Fibroblast of upper back skin (primary cell): ENCODE measurements at regions not wholly inside any gene's neighbourhood (a gene's known extent, or its start where the extent isn't known, plus 50 kb on each side); places are given as distances from the start of the nearest gene placed in this dataset.
"Not testable (repeated sequence)": the region's sequence is repeated elsewhere in the genome, so short reads cannot be mapped to it uniquely, and the experiment has no call there.

Experiments
- DNase-seq: peaks from one replicate; pipeline ENCODE4 v3.0.0-alpha.2; 2013

DNA sequence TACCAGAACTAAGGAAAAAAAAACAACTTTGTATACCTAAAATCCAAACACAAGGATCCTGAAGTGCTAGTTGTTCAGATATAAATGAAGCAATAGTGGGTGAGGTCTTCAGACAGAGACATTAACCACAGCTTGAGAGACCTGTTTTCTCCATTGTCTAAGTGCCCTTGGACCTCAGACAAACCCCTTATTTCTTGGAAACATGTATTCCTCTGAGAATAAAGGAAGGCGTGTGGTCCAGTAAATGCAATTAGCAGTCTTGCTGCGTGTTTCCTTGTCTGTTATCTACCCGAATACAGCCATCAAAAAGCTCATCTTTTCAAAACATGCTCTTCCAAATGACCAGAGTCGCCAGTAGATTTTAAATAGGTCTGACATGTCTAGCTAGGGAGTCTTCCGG, 291.1 kb upstream of the NFIA start:
- DNase-seq, result no peak

DNA sequence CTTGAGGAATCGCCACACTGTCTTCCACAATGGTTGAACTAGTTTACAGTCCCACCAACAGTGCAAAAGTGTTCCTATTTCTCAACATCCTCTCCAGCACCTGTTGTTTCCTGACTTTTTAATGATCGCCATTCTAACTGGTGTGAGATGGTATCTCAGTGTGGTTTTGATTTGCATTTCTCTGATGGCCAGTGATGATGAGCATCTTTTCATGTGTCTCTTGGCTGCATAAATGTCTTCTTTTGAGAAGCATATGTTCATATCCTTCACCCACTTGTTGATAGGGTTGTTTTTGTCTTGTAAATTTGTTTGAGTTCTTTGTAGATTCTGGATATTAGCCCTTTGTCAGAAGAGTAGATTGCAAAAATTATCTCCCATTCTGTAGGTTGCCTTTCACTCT, 309.3 kb upstream of the NFIA start:
- not testable (repeated sequence) for DNase-seq

DNA sequence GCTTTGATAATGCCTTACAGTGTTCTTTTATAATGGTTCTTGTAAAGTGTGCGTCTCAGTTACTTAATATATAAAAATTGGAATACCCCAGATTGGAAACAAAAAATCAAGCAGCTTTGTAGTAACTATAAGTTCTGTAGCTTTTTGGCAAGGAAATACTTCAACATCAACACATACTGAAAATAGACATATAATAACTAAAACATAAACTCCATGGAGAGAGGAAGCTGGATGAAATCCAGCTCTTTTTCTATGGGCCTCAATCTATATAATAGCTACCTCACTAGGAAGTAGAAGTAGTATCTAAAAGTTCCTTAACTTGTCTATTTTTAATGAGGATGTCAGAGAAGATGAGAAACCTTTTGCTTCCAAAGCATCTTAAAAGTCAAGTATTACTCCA, 313.3 kb upstream of the NFIA start:
- no peak for DNase-seq

DNA sequence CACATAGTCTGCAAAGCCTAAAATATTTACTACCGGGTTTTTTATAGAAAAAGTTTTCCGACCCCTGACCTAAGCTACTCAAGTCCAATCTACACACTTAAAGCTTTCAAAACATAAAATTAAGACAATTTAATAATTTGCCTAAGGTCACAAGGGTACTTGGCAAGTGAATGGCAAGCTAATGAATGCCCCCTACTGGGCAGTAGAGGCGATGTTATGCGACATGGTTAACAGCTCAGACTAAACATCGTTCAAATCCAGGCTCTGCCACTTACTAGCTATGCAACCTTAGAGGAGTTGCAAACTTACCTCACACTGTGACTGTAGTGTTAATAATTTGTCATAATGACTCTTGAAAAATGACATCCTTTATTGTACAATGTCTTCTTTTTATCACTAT, 317.2 kb upstream of the NFIA start:
- DNase-seq, result peak; percentile 11

DNA sequence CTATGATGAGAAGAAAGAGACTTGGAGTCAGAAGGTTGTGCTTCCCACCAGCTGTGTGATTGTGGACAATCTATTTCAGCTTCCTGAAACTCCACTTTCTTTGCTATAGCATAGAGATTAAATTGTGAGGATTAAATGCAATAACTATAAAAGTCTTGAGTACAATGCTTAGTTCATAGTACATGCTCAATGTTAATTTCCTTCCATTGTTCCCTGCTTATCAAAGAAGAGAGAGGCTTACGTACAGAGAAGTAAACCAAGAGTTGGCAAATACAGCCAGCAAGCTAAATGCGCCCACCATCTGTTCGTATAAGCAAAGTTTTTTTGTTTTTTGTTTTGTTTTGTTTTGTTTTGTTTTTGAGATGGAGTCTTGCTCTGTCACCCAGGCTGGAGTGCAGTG, 317.9 kb upstream of the NFIA start:
- no peak for DNase-seq

DNA sequence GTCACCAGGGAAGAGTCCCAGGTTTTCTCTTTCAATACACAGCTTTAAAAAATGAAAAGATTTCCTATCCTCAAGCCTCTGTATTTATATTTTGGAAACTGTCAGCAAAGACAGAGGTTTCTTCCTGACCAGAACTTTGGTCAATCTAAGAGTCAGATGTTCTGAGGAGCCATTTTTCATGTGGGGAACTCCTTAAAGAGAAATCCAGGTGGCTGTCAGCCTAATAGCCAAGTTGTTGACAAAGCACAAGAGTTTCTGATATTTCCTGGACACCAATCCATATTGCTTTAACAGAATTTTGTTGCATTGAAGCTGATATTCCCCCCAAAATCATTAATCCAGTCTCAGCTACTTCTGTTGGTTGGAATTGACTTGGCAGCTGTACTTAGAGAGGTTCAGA, 318.6 kb upstream of the NFIA start:
- no peak for DNase-seq

DNA sequence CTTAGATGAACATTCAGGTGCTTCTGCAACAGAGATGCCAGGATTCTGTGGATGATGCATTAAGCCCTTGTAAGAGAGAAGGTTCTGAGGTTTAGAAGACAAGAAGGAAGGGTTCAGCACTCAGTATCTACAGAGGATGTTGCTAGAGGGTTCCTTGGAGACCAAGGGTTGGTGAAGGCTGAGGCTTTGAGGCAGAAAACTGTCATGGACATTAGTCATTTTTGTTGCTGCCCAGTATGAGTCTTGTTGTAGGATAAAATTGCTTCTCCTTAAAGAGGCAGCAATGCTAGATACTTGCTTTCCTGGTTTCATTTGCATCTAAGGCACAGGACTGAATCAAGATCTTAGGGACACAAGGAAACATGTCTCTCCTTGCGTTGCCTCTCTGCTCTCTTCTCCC, 319.4 kb upstream of the NFIA start:
- peak; percentile 4 for DNase-seq

DNA sequence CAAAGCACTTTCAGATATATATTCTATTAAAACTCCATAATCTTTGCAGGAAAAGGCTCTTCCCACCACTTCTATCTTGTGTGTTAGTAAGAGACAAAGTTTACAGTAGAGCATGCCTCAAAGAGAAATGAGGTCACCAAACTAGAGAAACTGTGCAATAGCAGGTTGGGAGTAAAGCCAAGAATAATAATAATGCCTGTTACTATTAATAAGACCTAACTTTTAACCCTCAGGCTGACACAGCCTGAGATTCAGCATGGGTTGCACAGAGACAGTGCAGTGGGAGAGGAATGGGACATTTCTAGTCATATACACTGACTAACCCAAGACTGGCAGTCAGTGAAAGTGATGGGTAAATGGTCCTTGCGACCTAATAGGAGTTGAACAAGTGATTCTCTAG, 320.2 kb upstream of the NFIA start:
- peak; percentile 58 for DNase-seq

DNA sequence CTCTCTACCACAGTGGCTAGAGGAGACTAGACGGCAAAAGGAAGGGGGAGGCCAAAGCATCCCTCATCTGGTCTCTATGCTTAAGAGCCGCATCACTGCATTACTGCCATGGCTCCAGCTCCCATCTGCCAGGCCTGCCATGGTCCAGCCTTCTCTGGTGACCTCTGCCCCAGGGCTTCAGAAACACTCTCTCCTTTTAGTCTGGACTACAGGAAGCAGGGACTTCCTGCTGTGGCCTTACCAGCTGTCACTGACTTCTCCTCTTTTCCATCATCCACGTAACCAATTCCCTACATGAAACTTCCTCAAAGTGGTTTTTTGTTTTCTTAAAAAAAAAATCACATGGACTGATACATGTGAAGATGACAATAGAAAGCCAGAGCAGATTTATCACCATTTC, 323.1 kb upstream of the NFIA start:
- no peak for DNase-seq

DNA sequence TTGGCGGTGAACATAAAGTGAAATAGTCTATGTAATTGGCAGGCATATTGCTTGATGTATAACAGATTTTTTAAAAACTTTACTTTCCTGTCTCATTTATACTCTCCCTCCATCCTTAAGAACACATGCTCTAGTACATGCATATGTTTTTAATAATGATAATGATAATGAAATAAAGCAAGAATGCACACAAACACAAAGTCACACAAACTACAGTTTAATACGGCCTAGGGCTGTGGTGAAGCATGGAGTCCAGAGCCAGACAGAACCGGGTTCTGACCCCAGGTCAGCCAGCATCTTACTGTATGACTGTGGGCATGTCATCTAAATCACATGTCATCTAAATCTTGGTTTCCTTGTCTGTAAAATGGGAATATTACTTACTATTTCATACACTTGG, 324.9 kb upstream of the NFIA start:
- DNase-seq, result no peak

DNA sequence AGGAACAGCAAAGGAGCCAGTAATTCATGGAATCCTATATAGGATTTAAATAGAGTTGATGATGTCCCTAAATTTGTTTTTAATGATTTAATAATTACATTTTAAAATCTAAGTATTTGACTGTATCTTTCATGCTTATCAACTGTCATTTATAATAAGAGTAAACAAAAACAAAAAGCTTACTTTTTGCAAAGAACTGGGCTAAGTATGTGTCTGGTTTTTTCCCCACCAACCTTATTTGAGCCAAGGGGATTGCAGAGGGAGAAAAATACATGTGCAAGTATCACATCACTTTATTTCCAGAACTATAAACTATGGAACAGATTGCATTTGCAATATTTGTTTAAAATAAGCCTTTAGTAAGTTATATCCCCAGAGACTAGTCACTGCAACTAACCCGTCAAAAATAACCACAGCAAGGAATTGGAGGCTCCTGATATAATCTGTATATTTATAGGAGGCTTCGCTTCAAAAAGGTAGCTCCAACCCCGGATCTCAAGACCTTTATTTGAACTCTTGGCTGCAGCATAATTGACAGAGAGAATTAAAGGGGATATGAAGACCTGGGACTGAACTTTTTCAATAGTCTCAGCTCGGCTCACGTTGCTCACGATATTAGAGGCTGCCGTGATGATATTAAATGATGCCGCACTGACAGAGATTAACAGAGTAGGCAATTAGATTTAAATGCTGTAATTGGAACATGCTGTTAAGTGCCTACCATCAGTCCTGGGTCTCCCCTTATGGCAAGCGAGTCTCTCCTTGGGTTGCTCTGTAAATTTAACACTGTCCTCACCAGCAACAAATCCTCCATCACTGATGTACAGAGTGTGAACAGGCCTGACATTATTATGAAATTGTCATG, 329.1 kb upstream of the NFIA start:
- DNase-seq, result no peak

DNA sequence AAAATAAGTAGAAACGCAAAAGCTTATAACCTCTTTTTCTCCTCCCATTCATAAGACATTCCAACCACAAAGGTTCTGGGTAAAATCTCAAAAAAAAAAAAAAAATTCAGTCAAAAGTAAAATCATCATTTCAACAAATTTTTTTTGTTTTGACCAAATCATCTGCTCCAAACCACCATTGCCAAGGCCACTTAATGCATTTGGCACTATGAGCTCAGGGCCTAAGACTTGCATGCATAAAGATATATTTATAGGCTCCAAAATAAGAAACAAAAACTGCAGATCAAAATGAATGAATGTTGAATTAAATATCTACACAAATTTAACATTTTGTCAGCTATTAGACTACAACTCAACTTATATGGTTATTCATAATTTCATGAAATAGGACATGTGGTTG, 331.1 kb upstream of the NFIA start:
- DNase-seq, result no peak

DNA sequence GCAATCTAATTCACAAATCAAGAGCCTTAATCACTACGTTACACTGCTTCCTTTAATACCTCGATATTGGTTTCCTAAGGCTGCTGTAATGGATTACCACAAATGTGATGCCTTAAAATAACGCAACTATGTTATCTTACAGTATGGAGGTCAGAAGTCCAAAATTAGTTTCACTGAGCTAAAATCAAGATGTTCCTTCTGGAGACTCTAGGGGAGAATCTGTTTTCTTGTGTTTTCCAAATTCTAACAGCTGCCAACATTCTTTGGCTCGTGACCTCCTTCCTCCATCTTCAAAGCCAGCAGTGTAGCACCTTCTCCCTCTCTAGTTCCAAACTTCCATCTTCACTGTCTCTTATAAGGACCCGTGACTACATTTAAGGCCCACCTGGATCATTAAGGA, 335.0 kb upstream of the NFIA start:
- no peak for DNase-seq

DNA sequence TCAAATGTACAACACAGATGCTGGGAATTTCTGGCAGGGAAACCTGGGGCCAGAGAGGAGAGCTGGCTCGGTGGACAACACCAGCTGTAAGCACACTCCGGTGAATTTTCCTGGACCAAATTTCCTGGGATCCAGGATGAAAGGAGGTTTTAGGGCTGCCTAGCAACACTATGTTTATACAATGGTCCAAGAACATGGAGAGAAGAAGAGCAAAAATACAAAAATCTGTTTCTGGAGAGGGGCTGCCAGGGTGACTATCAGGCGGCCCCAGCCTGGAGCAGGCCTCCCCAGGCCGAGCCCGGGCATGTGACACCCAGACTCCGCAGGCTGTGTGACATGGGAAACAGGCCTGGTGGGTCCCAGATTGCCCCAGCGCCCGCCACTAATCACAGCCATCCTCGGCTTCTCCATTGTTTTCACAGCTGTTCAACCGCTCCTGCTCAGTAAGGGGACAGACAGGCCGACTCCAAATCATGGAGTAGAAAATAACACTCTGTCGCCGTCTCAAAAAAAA, 336.0 kb upstream of the NFIA start:
- DNase-seq, result no peak

DNA sequence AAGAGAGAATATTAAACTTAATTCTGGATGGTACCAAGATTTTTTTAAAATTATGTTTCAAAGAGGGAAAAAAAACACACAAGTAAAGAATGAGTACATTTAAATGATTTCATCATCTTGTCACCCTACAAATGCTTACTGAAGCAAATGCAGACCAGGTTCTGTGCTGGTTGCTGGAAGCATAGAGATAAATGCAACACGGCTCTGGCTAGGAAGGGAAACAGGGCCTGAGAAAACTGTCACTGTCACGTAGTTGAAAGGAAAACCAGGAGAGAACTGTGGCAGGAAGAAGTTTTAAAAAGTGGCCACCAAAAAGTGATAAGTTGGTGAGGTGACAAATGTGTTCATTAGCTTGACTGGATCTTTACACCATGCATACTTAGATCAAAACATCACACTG, 336.9 kb upstream of the NFIA start:
- no peak for DNase-seq

DNA sequence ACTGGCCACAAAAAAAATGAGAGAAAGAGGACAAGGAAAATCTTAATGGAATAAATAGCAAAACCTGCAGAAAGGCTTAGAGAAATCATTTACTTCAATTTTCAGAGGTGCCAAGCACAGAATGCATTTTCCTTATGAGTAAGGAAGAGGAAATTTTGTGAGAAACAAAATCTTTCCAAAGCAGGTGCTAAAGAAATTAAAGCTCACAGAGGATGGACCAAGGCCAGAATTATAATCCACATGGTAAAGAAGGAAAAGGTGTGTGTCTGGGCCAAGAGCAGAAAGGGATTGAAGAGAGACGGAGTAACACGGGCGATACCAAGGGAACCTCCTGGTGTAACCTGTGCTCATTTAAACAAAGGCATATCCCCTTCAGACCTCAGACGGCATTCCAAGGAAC, 340.0 kb upstream of the NFIA start:
- no peak for DNase-seq

DNA sequence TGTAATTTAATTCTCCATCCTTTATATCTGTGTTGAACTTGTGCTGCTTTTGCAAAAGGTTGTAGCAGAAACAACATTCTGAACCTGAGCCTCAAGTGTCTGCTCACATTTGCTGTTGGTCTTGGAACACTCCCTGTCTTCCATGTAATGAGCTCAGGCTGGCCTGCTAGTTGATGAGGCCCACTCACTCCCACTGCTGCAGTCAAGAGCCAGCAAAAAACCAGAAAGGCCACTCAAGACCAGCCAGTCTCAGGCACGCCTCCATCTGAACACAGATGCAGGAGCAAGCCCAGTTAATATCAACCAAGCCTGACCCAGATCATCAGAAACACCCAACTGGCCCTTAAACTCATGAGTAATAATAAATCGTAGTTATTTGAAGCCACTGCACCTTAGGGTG, 342.2 kb upstream of the NFIA start:
- DNase-seq, result no peak

DNA sequence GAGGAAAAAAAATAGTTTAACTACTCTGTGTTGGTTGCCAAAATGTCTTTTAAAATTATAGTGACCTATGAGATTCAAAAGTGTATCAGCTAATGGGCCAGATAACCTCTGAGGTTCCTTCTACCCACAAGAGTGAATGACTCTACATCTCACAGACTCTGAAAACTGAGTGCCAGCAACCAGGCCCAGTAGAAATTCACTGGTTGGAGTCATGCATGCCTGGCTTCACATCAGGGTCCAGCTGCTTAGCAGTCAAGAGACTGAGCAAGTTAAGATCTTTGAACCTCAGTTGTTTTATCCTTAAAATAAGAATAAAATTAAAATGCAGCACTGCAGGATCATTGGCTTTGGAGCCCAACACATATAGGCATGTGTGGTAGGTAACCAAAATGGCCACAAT, 342.6 kb upstream of the NFIA start:
- DNase-seq, result no peak

DNA sequence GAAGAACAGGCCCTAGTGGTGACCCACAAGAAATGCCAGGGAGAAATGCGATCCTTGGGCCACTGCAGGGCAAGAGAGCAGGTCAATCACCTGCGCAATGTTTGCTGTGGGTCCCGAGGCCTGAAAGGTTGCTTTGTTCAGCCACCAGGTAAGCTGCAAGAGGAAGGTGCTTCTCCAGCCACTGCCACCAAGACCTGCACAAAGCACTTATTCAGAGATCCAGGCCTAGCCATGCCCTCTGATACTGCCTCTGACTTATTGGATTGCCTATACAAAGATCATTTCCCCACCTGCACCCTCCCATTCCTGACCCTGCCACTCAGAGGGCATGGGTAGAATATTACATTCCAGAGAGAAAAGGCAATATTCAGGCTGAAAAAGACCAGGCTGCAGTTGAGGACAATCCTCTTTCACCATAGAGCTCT, 349.4 kb upstream of the NFIA start:
- DNase-seq, result no peak

DNA sequence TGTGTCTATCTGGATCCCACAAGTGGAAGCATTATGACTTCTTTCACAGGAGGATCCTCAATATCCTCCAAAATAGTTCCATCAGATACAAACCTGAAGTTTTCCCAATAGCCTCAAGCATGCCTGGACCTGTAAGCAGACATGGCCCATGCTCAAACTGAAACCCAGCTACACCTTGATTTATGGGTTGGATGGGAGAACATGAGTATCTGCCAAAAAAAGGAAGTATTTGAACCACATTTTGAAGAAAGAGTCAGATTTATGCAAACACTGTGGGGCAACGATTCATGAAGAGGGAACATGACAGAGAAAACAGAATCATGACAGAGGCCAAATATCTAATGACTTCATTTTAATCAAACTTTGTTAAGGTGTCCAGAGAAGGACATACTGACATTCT, 351.0 kb upstream of the NFIA start:
- no peak for DNase-seq

DNA sequence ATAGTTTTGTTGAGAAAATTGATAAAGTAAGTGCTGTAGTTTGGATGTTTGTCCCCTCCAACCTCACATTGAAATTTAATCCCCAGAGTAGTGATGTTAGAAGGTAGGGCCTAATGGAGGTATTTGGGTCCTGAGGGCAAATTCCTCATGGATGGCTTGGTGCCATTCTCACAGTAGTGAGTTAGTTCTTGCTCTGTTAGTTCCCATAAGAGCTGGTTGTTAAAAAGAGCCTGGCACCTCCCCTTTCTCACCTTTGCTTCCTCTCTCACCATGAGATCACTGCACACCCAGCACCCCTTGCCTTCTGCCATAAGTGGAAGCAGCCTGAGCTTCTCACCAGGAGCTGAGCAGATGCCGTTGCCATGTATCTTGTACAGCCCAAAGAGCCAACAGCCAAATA, 354.8 kb upstream of the NFIA start:
- no peak for DNase-seq

DNA sequence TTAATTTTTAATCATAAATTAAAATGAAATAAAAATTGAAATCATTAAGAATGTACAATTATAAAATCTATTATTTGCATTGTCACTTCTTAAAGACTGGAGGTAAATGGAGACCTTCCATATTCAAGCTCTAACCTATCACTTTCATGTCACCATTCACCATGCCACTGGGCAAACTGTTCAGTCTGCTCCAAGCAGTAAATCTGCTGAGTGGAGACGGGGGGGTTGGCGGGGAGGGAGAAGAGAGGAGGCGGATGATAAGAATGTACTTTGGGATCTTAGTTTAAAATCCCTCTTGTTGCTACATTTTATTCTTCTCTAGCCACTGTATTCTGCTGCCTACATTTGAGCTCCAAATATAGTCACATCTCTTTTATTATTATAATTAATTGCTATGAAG, 365.9 kb upstream of the NFIA start:
- no peak for DNase-seq

DNA sequence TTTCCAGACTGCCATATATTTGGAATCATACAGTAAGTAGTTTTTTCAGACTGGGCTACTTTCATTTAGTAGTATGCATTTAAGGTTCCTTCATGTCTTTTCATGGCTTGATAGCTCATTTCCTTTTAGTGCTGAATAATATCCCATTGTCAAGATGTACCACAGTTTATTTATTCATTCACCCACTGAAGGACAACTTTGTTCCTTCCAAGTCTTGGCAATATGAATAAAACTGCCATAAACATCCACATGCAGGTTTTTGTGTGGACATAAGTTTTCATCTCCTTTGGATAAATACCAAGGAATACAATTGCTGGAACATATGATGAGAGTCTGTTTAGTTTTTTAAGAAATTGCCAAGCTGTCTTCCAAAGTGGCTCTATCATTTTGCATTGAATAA, 366.4 kb upstream of the NFIA start:
- DNase-seq, result no peak

DNA sequence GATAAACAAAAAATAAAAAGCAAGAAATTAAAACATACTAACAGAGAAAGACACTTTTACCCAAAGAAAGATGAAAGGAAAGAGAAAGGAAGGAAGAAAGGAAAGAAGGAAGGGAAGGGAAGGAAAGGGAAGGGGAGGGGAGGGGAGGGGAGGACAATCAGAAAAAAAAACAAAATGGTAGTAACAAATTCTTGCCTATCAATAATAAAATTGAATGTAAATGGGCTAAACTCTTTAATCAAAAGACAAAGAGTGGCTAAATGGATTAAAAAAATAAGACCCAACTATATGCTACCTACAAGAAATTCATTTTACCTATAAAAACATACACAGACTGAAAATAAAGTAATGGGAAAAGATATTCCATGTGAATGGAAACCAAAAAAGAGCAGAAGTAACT, 372.9 kb upstream of the NFIA start:
- no peak for DNase-seq

DNA sequence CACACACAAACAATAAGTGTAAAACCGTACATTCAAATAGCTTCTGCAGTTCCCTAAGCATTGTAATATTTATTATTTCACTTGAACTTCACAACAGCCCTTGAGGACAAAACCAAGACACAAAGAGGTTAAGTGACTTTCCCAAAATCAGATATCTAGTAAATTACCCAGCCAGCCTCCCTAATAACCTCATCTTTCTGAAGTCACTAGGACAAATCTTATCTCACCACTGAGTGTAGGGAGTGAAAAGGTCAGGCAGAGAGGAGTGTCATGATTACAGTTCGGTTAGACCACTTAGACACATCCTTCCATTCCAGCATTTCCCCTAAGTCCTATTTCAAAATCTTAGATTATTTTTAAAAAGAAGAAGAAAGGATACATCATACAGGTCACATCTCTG, 377.3 kb upstream of the NFIA start:
- no peak for DNase-seq
